SHP77 treated with DMSO at 0.1 percent for 48 hours (cell line): ENCODE measurements at regions not wholly inside any gene's neighbourhood (a gene's known extent, or its start where the extent isn't known, plus 50 kb on each side); places are given as distances from the start of the nearest gene placed in this dataset.
"Not testable (repeated sequence)": the region's sequence is repeated elsewhere in the genome, so short reads cannot be mapped to it uniquely, and the experiment has no call there.

Source experiments
- DNase-seq: peaks from one replicate; lab custom pipeline; 2025; lab: John Stamatoyannopoulos, UW

GRCh38 chr17:34089042-34089441 lies 166.0 kb upstream of the CCL2 start:
- not testable (repeated sequence) for DNase-seq

GRCh38 chr17:34090593-34090992 lies 164.5 kb upstream of the CCL2 start:
- no peak for DNase-seq

- DNase-seq, result no peak
Measured at GRCh38 chr17:34091975-34092374, 163.1 kb upstream of the CCL2 start.

- no peak for DNase-seq
Measured at GRCh38 chr17:34095106-34095505, 160.0 kb upstream of the CCL2 start.

- no peak for DNase-seq
Measured at GRCh38 chr17:34098699-34099098, 156.4 kb upstream of the CCL2 start.

GRCh38 chr17:34099859-34100515 lies 155.1 kb upstream of the CCL2 start:
- no peak for DNase-seq

- DNase-seq, result no peak
Measured at GRCh38 chr17:34107019-34107418, 148.1 kb upstream of the CCL2 start.

GRCh38 chr17:34110315-34110714 lies 144.8 kb upstream of the CCL2 start:
- no peak for DNase-seq

- no peak for DNase-seq
Measured at GRCh38 chr17:34113089-34113488, 142.0 kb upstream of the CCL2 start.

- no peak for DNase-seq
Measured at GRCh38 chr17:34114174-34114573, 140.9 kb upstream of the CCL2 start.

GRCh38 chr17:34116306-34116705 lies 138.8 kb upstream of the CCL2 start:
- no peak for DNase-seq

GRCh38 chr17:34117332-34117731 lies 137.8 kb upstream of the CCL2 start:
- no peak for DNase-seq

GRCh38 chr17:34117811-34118210 lies 137.3 kb upstream of the CCL2 start:
- no peak for DNase-seq

- no peak for DNase-seq
Measured at GRCh38 chr17:34118564-34118963, 136.5 kb upstream of the CCL2 start.

- DNase-seq, result no peak
Measured at GRCh38 chr17:34121311-34121710, 133.8 kb upstream of the CCL2 start.

- no peak for DNase-seq
Measured at GRCh38 chr17:34122515-34122914, 132.6 kb upstream of the CCL2 start.

GRCh38 chr17:34125010-34125409 lies 130.1 kb upstream of the CCL2 start:
- no peak for DNase-seq

- no peak for DNase-seq
Measured at GRCh38 chr17:34125921-34126320, 129.2 kb upstream of the CCL2 start.

- no peak for DNase-seq
Measured at GRCh38 chr17:34126496-34126895, 128.6 kb upstream of the CCL2 start.

- no peak for DNase-seq
Measured at GRCh38 chr17:34126965-34127364, 128.1 kb upstream of the CCL2 start.

- DNase-seq, result no peak
Measured at GRCh38 chr17:34130544-34130943, 124.5 kb upstream of the CCL2 start.

GRCh38 chr17:34131386-34131785 lies 123.7 kb upstream of the CCL2 start:
- DNase-seq, result no peak

- DNase-seq, result no peak
Measured at GRCh38 chr17:34133350-34133749, 121.7 kb upstream of the CCL2 start.

- no peak for DNase-seq
Measured at GRCh38 chr17:34135841-34136240, 119.2 kb upstream of the CCL2 start.

GRCh38 chr17:34140006-34140405 lies 115.1 kb upstream of the CCL2 start:
- DNase-seq, result no peak
